HCT116 (cell line): ENCODE measurements at regions not wholly inside any gene's neighbourhood (a gene's known extent, or its start where the extent isn't known, plus 50 kb on each side); places are given as distances from the start of the nearest gene placed in this dataset.

Experiments used
- CTCF ChIP-seq, 3 experiments: fragments of 200-600 bp in 1 of 3; sonication (generic) in 1 of 3; IDR thresholded peaks in 2 of 3; conservative IDR thresholded peaks in 1 of 3; 2 replicates each; pipeline ENCODE4 v1.5.1; 2012 to 2017; ENCODE audit warnings: low read depth in 2 of 3, low read length in 2 of 3, antibody characterized with exemption in 1 of 3, borderline replicate concordance in 1 of 3, control low read depth in 1 of 3, mild to moderate bottlenecking in 1 of 3, mixed read lengths in 1 of 3, mixed run types in 1 of 3, moderate library complexity in 1 of 3; ENCODE audit not compliant: insufficient read depth in 1 of 3
- ELF1 ChIP-seq: IDR thresholded peaks from 2 replicates; pipeline ENCODE4 v1.6.1; 2012; ENCODE audit warnings: low read depth, borderline replicate concordance
- EZH2 ChIP-seq: fragments of 200-600 bp; sonication (generic); IDR thresholded peaks from 2 replicates; pipeline ENCODE4 v1.6.1; 2017; ENCODE audit warnings: antibody characterized with exemption, mixed run types
- POLR2A ChIP-seq: IDR thresholded peaks from 2 replicates; pipeline ENCODE4 v1.7.0; 2011; ENCODE audit warnings: borderline replicate concordance; ENCODE audit not compliant: insufficient read depth, insufficient read length; ENCODE audit errors: extremely low read depth
- RAD21 ChIP-seq: IDR thresholded peaks from 2 replicates; pipeline ENCODE4 v1.6.1; 2012; ENCODE audit warnings: low read depth, mild to moderate bottlenecking

DNA sequence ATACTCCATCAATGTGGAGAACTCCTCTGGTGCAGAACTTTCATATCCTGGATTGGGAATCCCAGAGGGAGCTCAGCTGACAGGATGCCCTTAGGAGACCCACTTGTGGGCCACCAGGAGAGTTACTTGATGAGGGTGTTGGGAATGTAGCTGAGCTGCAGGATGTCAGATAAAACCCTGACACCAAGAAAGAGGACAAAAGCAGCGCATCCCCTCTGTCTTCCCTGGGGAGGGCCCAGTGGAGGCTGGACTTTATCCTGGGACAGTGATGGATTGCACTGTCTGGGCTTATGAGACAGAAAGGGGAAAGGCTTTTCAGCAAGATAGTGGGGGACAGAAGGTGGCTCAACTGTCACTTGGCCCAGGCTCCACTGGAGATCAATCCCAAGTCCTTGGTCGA, 88.1 kb upstream of the BCAR3 start:
- TF ChIP-seq EZH2 (no peak), CTCF (IDR thresholded peaks at IDR 0.05 in 2 of 3, conservative IDR thresholded peaks at IDR 0.05 in 1 of 3; ENCODE audit: borderline replicate concordance in 1 of 3, insufficient read depth in 1 of 3, low read depth in 2 of 3, low read length in 2 of 3) (no peak), ELF1 (no peak), RAD21 (no peak), POLR2A (no peak)
